ENCODE measurements at regions not wholly inside any gene's neighbourhood (a gene's known extent, or its start where the extent isn't known, plus 50 kb on each side); places are given as distances from the start of the nearest gene placed in this dataset.

- Mint-ChIP-seq H3K27me3 (ENCODE audit: insufficient read depth, low read depth) (peaks cover 20% of the 10 kb centered on the region), H3K27ac (no peak overlapping the region), H3K9me3 (peaks cover 15% of the 10 kb centered on the region), H3K4me1 (peaks cover 30% of the 10 kb centered on the region), H3K4me3 (no peak overlapping the region), H3K36me3 (no peaks in the 10 kb centered on the region)
- H3K36me3 ChIP-seq, result peaks cover 4% of the 10 kb centered on the region
- peaks cover 2% of the 10 kb centered on the region for H4K20me1 ChIP-seq (ENCODE audit: low read depth)
- no peak overlapping the region for H3K27ac ChIP-seq
- H3K4me2 ChIP-seq, result no peak overlapping the region
- no peak overlapping the region for H3K9ac ChIP-seq
- no peaks in the 10 kb centered on the region for H3K79me2 ChIP-seq (ENCODE audit: low read depth)
- H3K9me3 ChIP-seq (ENCODE audit: low read depth), result peaks cover 23% of the 10 kb centered on the region
- no peak for DNase-seq (ENCODE audit: low spot score)
- TF ChIP-seq EZH2 (IDR thresholded peaks at IDR 0.05) (no peak), EZH2phosphoT487 (IDR thresholded peaks at IDR 0.05) (no peak), CTCF (IDR thresholded peaks at IDR 0.05) (no peak)
- no peaks in the 10 kb centered on the region for H3K27me3 ChIP-seq
- H2AFZ ChIP-seq (replicated peaks), result no peak overlapping the region
- H3K4me1 ChIP-seq, result peaks cover 24% of the 10 kb centered on the region
- no peak overlapping the region for H3K4me3 ChIP-seq
- peaks cover 7% of the 10 kb centered on the region for H3F3A ChIP-seq (ENCODE audit: low read depth)
Observed at GRCh38 chr22:44378380-44378779, 65.6 kb upstream of the SHISAL1 start.

GRCh38 chr22:44375451-44375850 lies 62.7 kb upstream of the SHISAL1 start:
- peaks cover under 1% of the 10 kb centered on the region for H3K4me1 ChIP-seq
- no peak overlapping the region for H3K27ac Mint-ChIP-seq
- no peak overlapping the region for H3K27ac ChIP-seq
- peaks cover 4% of the 10 kb centered on the region for H3K4me1 Mint-ChIP-seq
- peaks cover 23% of the 10 kb centered on the region for H3K9me3 ChIP-seq (ENCODE audit: low read depth)
- peaks cover 15% of the 10 kb centered on the region for H3K9me3 Mint-ChIP-seq
- H3K4me2 ChIP-seq, result no peak overlapping the region
- no peak overlapping the region for H3K4me3 Mint-ChIP-seq
- H3K36me3 ChIP-seq, result peaks cover 4% of the 10 kb centered on the region
- no peak overlapping the region for H2AFZ ChIP-seq (replicated peaks)
- H3K4me3 ChIP-seq, result no peak overlapping the region
- no peaks in the 10 kb centered on the region for H3F3A ChIP-seq (ENCODE audit: low read depth)
- DNase-seq (ENCODE audit: low spot score), result no peak
- peaks cover 11% of the 10 kb centered on the region for H3K27me3 Mint-ChIP-seq (ENCODE audit: insufficient read depth, low read depth)
- no peaks in the 10 kb centered on the region for H3K79me2 ChIP-seq (ENCODE audit: low read depth)
- no peaks in the 10 kb centered on the region for H3K36me3 Mint-ChIP-seq
- H4K20me1 ChIP-seq (ENCODE audit: low read depth), result no peaks in the 10 kb centered on the region
- no peak overlapping the region for H3K9ac ChIP-seq
- TF ChIP-seq CTCF (IDR thresholded peaks at IDR 0.05) (no peak), EZH2phosphoT487 (IDR thresholded peaks at IDR 0.05) (no peak), EZH2 (IDR thresholded peaks at IDR 0.05) (no peak)
- H3K27me3 ChIP-seq, result no peaks in the 10 kb centered on the region

GRCh38 chr22:44373234-44373633 lies 60.5 kb upstream of the SHISAL1 start:
- peaks cover 8% of the 10 kb centered on the region for H3K27me3 Mint-ChIP-seq (ENCODE audit: insufficient read depth, low read depth)
- H3K9me3 Mint-ChIP-seq, result peaks cover 15% of the 10 kb centered on the region
- H3K27ac Mint-ChIP-seq, result no peak overlapping the region
- no peak overlapping the region for H3K4me3 Mint-ChIP-seq
- H3K79me2 ChIP-seq (ENCODE audit: low read depth), result no peaks in the 10 kb centered on the region
- H3K36me3 ChIP-seq, result peaks cover 4% of the 10 kb centered on the region
- H3K27me3 ChIP-seq, result no peaks in the 10 kb centered on the region
- TF ChIP-seq CTCF (IDR thresholded peaks at IDR 0.05) (no peak), EZH2phosphoT487 (IDR thresholded peaks at IDR 0.05) (no peak), EZH2 (IDR thresholded peaks at IDR 0.05) (no peak)
- no peaks in the 10 kb centered on the region for H3K36me3 Mint-ChIP-seq
- H3F3A ChIP-seq (ENCODE audit: low read depth), result no peaks in the 10 kb centered on the region
- no peak overlapping the region for H3K4me2 ChIP-seq
- H4K20me1 ChIP-seq (ENCODE audit: low read depth), result no peaks in the 10 kb centered on the region
- H3K9me3 ChIP-seq (ENCODE audit: low read depth), result peaks cover 23% of the 10 kb centered on the region
- no peak overlapping the region for H3K27ac ChIP-seq
- H3K4me3 ChIP-seq, result no peak overlapping the region
- DNase-seq (ENCODE audit: low spot score), result no peak
- no peak overlapping the region for H3K9ac ChIP-seq
- H2AFZ ChIP-seq (replicated peaks), result no peak overlapping the region
- H3K4me1 ChIP-seq, result peaks cover 4% of the 10 kb centered on the region
- H3K4me1 Mint-ChIP-seq, result peaks cover 2% of the 10 kb centered on the region

Measured in neural progenitor cell (in vitro differentiated cells).